Aorta (tissue), 5 donors: ENCODE measurements at regions not wholly inside any gene's neighbourhood (a gene's known extent, or its start where the extent isn't known, plus 50 kb on each side); places are given as distances from the start of the nearest gene placed in this dataset.

Experiments
- ATAC-seq: fragments of 200-7000 bp; cut with Tn5 transposase; one replicate; pipeline ENCODE4 v1.9.1; 2022; ENCODE audit warnings: moderate library complexity; ENCODE audit not compliant: low FRiP score
- DNase-seq, 2 donors: peaks; one replicate each; pipeline ENCODE4 v3.0.0-alpha.2; 2020
- H3K27ac ChIP-seq, 2 donors: one replicate each; pipeline ENCODE4 v1.5.1; 2013; ENCODE audit warnings: low read length in 2 of 2, mild to moderate bottlenecking in 2 of 2, moderate library complexity in 2 of 2, control low read depth in 1 of 2, inconsistent platforms in 1 of 2, low read depth in 1 of 2
- H3K27me3 ChIP-seq, 2 donors: one replicate each; pipeline ENCODE4 v1.6.1; 2013; ENCODE audit warnings: control low read depth in 1 of 2, low read length in 1 of 2, mild to moderate bottlenecking in 1 of 2, moderate library complexity in 1 of 2; ENCODE audit not compliant: insufficient read depth in 2 of 2, control insufficient read depth in 1 of 2
- H3K36me3 ChIP-seq, 2 donors: one replicate each; pipeline ENCODE4 v1.6.1; 2013; ENCODE audit warnings: control low read depth in 1 of 2, low read length in 1 of 2, mild to moderate bottlenecking in 1 of 2; ENCODE audit not compliant: insufficient read depth in 2 of 2, control insufficient read depth in 1 of 2
- H3K4me1 ChIP-seq, 2 donors: one replicate each; pipeline ENCODE4 v1.6.1; 2013; ENCODE audit warnings: low read length in 2 of 2, control low read depth in 1 of 2, mild to moderate bottlenecking in 1 of 2, moderate library complexity in 1 of 2; ENCODE audit not compliant: insufficient read depth in 2 of 2, control insufficient read depth in 1 of 2
- H3K4me3 ChIP-seq, 2 donors: one replicate each; pipeline ENCODE4 v1.5.1; 2013; ENCODE audit warnings: low read length in 2 of 2, control low read depth in 1 of 2, mild to moderate bottlenecking in 1 of 2
- H3K9me3 ChIP-seq: one replicate; pipeline ENCODE4 v1.6.1; 2013; ENCODE audit warnings: mild to moderate bottlenecking, low read length; ENCODE audit not compliant: control insufficient read depth
- WGBS, 2 donors: extraction: QIAGEN DNeasy Blood & Tissue Kit; methylation state at CpG; one replicate each; pipeline ENCODE4 v1.1.7; 2013; 5-methylcytosine and 5-hydroxymethylcytosine counted together
- intact Hi-C, 2 donors: fragments of 100-400 bp; cut with DNase I; formaldehyde crosslinking; loops; one replicate each; pipeline versions ENCODE4 v1.14.2 to v1.15.0; 2022
- donor health status: healthy with polysubstance abuse.
- donor health status: Bipolar disorder and iron deficiency.
- donor health status: DM: no; HTN: no; CAD: no.
- donor health status: DM: no; HTN: no; CAD: no.
- donor health status: DM: yes; HTN: yes; CAD: no.

- Histone ChIP-seq H3K4me3 (no peak overlapping the region), H3K9me3 (peaks cover 1% of the 10 kb centered on the region), H3K27me3 (no peaks in the 10 kb centered on the region), H3K4me1 (no peaks in the 10 kb centered on the region), H3K27ac (no peak overlapping the region), H3K36me3 (no peaks in the 10 kb centered on the region)
- intact Hi-C loops: no loop called here
- DNase-seq (no peak), ATAC-seq (no peak)
Measured at GRCh38 chr2:49294225-49294624, 139.9 kb upstream of the FSHR start.

- no peak overlapping the region for H3K27ac ChIP-seq
- no peak overlapping the region for H3K4me3 ChIP-seq
- H3K27me3 ChIP-seq: no peaks in the 10 kb centered on the region
- H3K9me3 ChIP-seq: no peaks in the 10 kb centered on the region
- intact Hi-C loops: no loop called here
- WGBS, 2 donors: 43 to 48% methylated on average over 3 of the region's 3 CpGs
- no peak for ATAC-seq
- DNase-seq: no peak
- H3K4me1 ChIP-seq: no peaks in the 10 kb centered on the region
- H3K36me3 ChIP-seq: no peaks in the 10 kb centered on the region
Measured at GRCh38 chr2:49291619-49292018, 137.3 kb upstream of the FSHR start.

GRCh38 chr2:49289711-49290110 is 135.4 kb upstream of the FSHR start:
- Histone ChIP-seq H3K4me1 (no peaks in the 10 kb centered on the region), H3K4me3 (no peak overlapping the region), H3K27me3 (no peaks in the 10 kb centered on the region), H3K27ac (no peak overlapping the region), H3K9me3 (no peaks in the 10 kb centered on the region), H3K36me3 (no peaks in the 10 kb centered on the region)
- WGBS, 2 donors: 74 to 83% methylated on average over 2 of the region's 2 CpGs
- no peak for DNase-seq
- intact Hi-C loops: no loop called here
- no peak for ATAC-seq

GRCh38 chr2:49288902-49289700 is 134.8 kb upstream of the FSHR start:
- no peak for DNase-seq
- H3K36me3 ChIP-seq: no peaks in the 10 kb centered on the region
- H3K4me1 ChIP-seq: no peaks in the 10 kb centered on the region
- no peak overlapping the region for H3K27ac ChIP-seq
- 14% methylated on average over 2 of the region's 2 CpGs for WGBS, 2 donors
- H3K4me3 ChIP-seq: no peak overlapping the region
- H3K9me3 ChIP-seq: no peaks in the 10 kb centered on the region
- no peak for ATAC-seq
- H3K27me3 ChIP-seq: no peaks in the 10 kb centered on the region
- intact Hi-C loops: no loop called here

- Histone ChIP-seq H3K9me3 (no peaks in the 10 kb centered on the region), H3K4me1 (no peaks in the 10 kb centered on the region), H3K27me3 (no peaks in the 10 kb centered on the region), H3K4me3 (no peak overlapping the region), H3K36me3 (no peaks in the 10 kb centered on the region), H3K27ac (no peak overlapping the region)
- WGBS, 2 donors: 55 to 67% methylated on average over 3 of the region's 3 CpGs
- ATAC-seq (no peak), DNase-seq (no peak)
- intact Hi-C loops: no loop called here
Measured at GRCh38 chr2:49288113-49288705, 133.9 kb upstream of the FSHR start.

- Histone ChIP-seq H3K27ac (no peak overlapping the region), H3K36me3 (no peaks in the 10 kb centered on the region), H3K27me3 (no peaks in the 10 kb centered on the region), H3K9me3 (no peaks in the 10 kb centered on the region), H3K4me1 (no peaks in the 10 kb centered on the region), H3K4me3 (no peak overlapping the region)
- WGBS, 2 donors: 67 to 68% methylated on average over 3 of the region's 3 CpGs
- DNase-seq (no peak), ATAC-seq (no peak)
- intact Hi-C loops: no loop called here
Measured at GRCh38 chr2:49286726-49287125, 132.4 kb upstream of the FSHR start.

GRCh38 chr2:49286045-49286444 is 131.7 kb upstream of the FSHR start:
- intact Hi-C loops: no loop called here
- WGBS, 2 donors: 59 to 61% methylated on average over 2 of the region's 2 CpGs

GRCh38 chr2:49278561-49278960 is 124.2 kb upstream of the FSHR start:
- Histone ChIP-seq H3K36me3 (no peaks in the 10 kb centered on the region), H3K4me1 (no peaks in the 10 kb centered on the region), H3K27me3 (peaks cover 0 to 2% of the 10 kb centered on the region in 2 donors), H3K9me3 (no peaks in the 10 kb centered on the region), H3K4me3 (no peak overlapping the region), H3K27ac (no peak overlapping the region)
- WGBS, 2 donors: 55% methylated on average over 1 of the region's 1 CpG
- intact Hi-C loops: no loop called here
- ATAC-seq (no peak), DNase-seq (no peak)

More at GRCh38 chr2:49286045-49286444, 131.7 kb upstream of the FSHR start:
- DNase-seq (no peak), ATAC-seq (no peak)
- no peaks in the 10 kb centered on the region for H3K27me3 ChIP-seq
- H3K4me3 ChIP-seq: no peak overlapping the region
- H3K4me1 ChIP-seq: no peaks in the 10 kb centered on the region
- H3K9me3 ChIP-seq: no peaks in the 10 kb centered on the region
- no peaks in the 10 kb centered on the region for H3K36me3 ChIP-seq
- H3K27ac ChIP-seq: no peak overlapping the region

- intact Hi-C loops: no loop called here
- Histone ChIP-seq H3K27ac (no peak overlapping the region), H3K36me3 (no peaks in the 10 kb centered on the region), H3K4me1 (no peaks in the 10 kb centered on the region), H3K9me3 (no peaks in the 10 kb centered on the region), H3K4me3 (no peak overlapping the region), H3K27me3 (peaks cover 0 to 2% of the 10 kb centered on the region in 2 donors)
- DNase-seq: no peak
- no peak for ATAC-seq
Measured at GRCh38 chr2:49278141-49278540, 123.8 kb upstream of the FSHR start.
